Ishikawa (cell line): ENCODE measurements at regions not wholly inside any gene's neighbourhood (a gene's known extent, or its start where the extent isn't known, plus 50 kb on each side); places are given as distances from the start of the nearest gene placed in this dataset.

ENCODE experiments used
- CEBPB ChIP-seq: IDR thresholded peaks from 2 replicates; pipeline ENCODE4 v1.6.1; 2012
- CREB1 ChIP-seq: IDR thresholded peaks from 2 replicates; pipeline ENCODE4 v1.6.1; 2012; ENCODE audit warnings: low read depth
- EGR1 ChIP-seq: IDR thresholded peaks from 2 replicates; pipeline ENCODE4 v1.6.1; 2012
- EP300 ChIP-seq: IDR thresholded peaks from 2 replicates; pipeline ENCODE4 v1.6.1; 2012; ENCODE audit warnings: borderline replicate concordance
- FOXM1 ChIP-seq: IDR thresholded peaks from 2 replicates; pipeline ENCODE4 v1.6.1; 2012; ENCODE audit warnings: low read depth, borderline replicate concordance
- MAX ChIP-seq: IDR thresholded peaks from 2 replicates; pipeline ENCODE4 v1.6.1; 2012
- NFIC ChIP-seq: IDR thresholded peaks from 2 replicates; pipeline ENCODE4 v1.6.1; 2012
- RAD21 ChIP-seq: IDR thresholded peaks from 2 replicates; pipeline ENCODE4 v1.6.1; 2012; ENCODE audit warnings: low read depth
- REST ChIP-seq: IDR thresholded peaks from 2 replicates; pipeline ENCODE4 v1.6.1; 2012; ENCODE audit warnings: low read depth, mild to moderate bottlenecking
- TAF1 ChIP-seq: IDR thresholded peaks from 2 replicates; pipeline ENCODE4 v1.6.1; 2012; ENCODE audit warnings: low read depth, mild to moderate bottlenecking
- TCF12 ChIP-seq: IDR thresholded peaks from 2 replicates; pipeline ENCODE4 v1.6.1; 2012; ENCODE audit warnings: low read depth
- TEAD4 ChIP-seq: IDR thresholded peaks from 2 replicates; pipeline ENCODE4 v1.6.1; 2012
- USF1 ChIP-seq: IDR thresholded peaks from 2 replicates; pipeline ENCODE4 v1.6.1; 2012
- YY1 ChIP-seq: IDR thresholded peaks from 2 replicates; pipeline ENCODE4 v1.6.1; 2012; ENCODE audit warnings: low read depth
- ZBTB7A ChIP-seq: IDR thresholded peaks from 2 replicates; pipeline ENCODE4 v1.6.1; 2012; ENCODE audit warnings: low read depth

- no peak for TF ChIP-seq TCF12
- TF ChIP-seq USF1: peak; percentile 10; the same call in 1 of the 2 replicates
Measured at GRCh38 chr18:54440292-54440691, 82.6 kb downstream of the C18orf54 start.

- TF ChIP-seq EGR1 (no peak), NFIC (no peak), RAD21 (peak; percentile 93)
Measured at GRCh38 chr18:54444319-54444914, 86.7 kb downstream of the C18orf54 start.

GRCh38 chr18:54453996-54454395 lies 96.3 kb downstream of the C18orf54 start:
- TF ChIP-seq CREB1 (no peak), ZBTB7A (no peak), REST (no peak), CEBPB (no peak), FOXM1 (no peak), TCF12 (no peak), NFIC (no peak), TEAD4 (no peak), EGR1 (no peak)

GRCh38 chr18:54465502-54465901 lies 107.8 kb downstream of the C18orf54 start:
- TF ChIP-seq CREB1 (no peak), RAD21 (no peak), TEAD4 (no peak), REST (no peak), TCF12 (no peak), EGR1 (no peak), TAF1 (no peak), MAX (no peak), YY1 (no peak), USF1 (no peak), CEBPB (no peak), NFIC (no peak), EP300 (no peak), FOXM1 (no peak), ZBTB7A (no peak)

- no peak for TF ChIP-seq RAD21
- no peak for TF ChIP-seq CEBPB
- no peak for TF ChIP-seq NFIC
- TF ChIP-seq CREB1: no peak
- no peak for TF ChIP-seq REST
- no peak for TF ChIP-seq TAF1
Measured at GRCh38 chr18:54466248-54467005, 108.7 kb downstream of the C18orf54 start.
